HG03025 (cell line): ENCODE measurements at regions not wholly inside any gene's neighbourhood (a gene's known extent, or its start where the extent isn't known, plus 50 kb on each side); places are given as distances from the start of the nearest gene placed in this dataset.
"Not testable (repeated sequence)": the region's sequence is repeated elsewhere in the genome, so short reads cannot be mapped to it uniquely, and the experiment has no call there.

ENCODE experiments used
- ATAC-seq: cut with Tn5 transposase; IDR thresholded peaks from one replicate; pipeline ENCODE4 v1.9.1; 2021; ENCODE audit warnings: mild to moderate bottlenecking, moderate library complexity; ENCODE audit not compliant: unreplicated experiment, low FRiP score

DNA sequence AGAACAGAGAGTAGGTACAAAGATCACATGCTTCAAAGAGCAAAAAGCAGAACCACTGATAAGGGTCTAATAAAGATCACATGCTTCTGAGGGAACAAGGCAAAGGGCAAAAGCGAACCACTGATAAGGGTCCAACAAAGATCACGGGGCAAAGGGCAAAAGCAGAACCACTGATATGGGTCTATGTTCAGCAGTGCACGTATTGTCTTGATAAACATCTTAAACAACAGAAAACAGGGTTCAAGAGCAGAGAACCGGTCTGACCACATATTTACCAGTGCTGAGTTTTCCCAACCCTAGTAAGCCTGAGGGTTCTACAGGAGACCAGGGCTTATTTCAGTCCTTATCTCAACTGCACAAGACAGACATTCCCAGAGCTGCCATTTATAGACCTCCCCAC lies 362.7 kb upstream of the ATXN7L3B start:
- not testable (repeated sequence) for ATAC-seq

DNA sequence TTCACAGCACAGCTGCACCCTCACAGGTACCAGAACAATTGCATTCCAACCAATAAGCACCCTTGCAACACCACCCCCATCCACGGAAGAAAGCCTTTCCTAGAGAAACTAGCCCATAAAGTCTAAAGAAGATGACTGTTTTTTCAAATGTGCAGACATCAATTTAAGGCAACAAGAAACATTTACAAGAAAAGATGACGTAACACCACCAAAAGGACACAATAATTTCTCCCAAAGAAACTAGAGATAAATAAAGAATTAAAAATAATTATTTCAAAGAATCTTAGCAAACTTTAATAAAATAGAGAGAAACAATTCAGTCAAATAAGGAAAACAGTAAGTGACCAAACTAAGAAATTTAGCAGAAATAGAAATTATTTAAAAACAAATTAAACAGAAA lies 352.3 kb upstream of the ATXN7L3B start:
- ATAC-seq: no peak

DNA sequence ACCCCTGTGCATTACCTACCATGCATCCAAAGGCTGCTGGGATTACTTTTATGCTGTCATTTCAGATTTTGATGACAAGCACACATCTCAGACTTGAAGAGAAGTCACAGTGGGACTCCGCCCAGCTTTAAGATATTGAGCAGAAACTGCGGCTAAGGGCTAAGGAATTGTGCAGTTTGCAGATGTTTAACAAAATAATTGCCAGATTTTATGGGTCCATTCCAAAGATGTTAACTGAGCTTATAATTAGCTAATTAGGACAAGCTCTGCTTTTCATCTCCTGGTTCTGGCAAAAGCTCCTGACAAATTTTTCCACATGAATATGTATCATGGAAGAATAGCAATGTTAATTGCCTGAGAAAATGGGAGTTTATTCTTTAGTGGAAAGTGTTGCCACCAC lies 344.4 kb upstream of the ATXN7L3B start:
- no peak for ATAC-seq

DNA sequence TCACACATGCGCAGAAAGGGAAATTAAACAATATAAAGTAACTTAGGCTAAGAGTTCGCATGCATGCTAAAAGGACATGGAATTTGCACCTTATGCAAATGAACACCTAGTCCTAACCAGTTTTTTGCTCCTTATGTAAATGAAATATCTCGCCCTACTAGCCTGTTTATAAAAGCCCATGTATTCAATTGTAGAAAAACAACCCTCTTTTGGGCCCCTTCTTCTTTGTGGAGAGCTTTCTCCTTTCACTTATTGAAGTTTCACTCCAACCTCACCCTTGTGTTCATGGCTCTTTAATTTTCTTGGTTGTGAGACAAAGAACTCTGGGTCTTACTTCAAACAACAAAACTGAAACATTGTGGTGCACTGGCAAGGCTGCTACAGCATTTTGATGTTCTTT lies 333.4 kb upstream of the ATXN7L3B start:
- no peak for ATAC-seq

DNA sequence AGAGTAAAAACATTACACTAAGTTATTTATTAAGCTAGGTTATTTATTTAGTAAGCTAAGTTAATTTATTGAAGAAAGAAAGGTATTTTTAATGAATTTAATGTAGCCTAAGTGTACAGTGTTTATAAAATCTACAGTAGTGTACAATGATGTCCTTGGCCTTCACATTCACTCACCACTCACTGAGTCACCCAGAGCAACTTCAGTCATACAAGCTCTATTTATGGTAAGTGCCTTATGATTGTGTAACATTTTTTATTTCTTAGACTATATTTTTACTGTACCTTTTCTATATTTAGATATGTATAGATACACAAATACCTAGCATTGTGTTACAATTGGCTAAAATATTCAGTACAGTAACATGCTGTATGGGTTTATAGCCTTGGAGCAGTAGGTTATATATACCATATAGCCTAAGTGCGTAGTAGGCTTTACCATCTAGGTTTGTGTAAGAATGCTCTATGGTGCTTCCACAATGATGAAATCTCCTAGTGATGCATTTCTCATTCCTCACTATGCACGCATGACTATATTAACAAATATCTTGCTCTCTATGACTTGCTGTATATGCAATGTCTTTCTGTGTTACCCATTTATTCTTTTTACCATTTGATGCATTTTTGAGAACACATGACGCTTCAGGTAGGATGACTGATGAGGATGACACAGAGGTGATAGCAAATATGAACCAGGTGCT lies 309.6 kb upstream of the ATXN7L3B start:
- ATAC-seq: no peak

DNA sequence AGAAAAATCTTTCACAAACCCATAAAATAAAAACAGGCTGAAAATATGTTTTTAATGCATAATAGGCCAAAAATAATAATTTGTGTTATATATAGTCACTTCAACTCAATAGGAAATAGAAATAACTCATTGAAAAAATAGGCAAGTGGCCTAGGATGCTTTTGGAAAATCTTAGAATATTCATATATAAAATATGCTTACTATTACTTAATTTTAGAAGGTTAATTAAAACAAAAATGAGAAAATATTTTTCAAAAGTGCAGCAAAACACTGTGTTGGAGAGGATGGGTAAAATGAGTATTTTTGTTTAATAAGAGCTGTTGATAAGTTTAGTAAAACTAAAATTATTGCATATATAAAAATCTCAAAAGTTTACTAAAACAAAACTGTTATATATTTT lies 308.0 kb upstream of the ATXN7L3B start:
- no peak for ATAC-seq

DNA sequence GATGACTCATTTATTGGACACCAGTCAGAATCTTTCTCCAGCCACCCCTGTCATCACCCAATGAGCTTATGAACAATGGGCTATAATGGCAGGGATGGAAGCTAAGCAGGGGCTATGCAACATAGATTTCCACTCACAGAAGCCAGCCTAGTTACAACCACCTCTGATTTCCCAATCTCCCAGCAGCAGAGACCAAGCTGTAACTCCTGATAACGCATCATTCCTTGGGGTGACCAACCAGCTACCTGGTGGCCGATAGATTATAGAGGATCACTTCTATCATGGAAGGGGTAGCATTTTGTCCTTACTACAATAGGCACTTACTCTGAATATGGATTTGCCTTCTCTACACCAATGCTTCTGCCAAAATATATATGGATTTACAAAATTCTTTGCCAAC lies 302.3 kb upstream of the ATXN7L3B start:
- ATAC-seq: no peak

DNA sequence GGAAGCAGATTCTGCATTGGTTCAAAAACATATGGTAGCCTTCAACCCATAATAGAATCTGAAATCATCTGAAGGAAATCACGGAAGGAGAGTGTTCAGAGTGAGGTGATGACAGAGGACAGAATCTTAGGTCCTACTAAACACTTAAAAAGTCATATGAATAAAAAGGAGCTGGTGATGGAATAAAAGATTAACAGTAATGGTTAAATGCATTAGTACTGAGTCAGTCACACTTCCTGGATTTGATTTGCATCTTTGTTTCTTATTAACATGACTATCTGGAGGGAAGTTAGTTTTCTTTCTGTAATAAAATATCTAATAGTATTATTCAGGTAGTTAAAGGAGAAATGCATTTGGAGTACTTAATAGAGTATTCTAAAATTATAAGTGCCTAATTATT lies 296.3 kb upstream of the ATXN7L3B start:
- no peak for ATAC-seq

DNA sequence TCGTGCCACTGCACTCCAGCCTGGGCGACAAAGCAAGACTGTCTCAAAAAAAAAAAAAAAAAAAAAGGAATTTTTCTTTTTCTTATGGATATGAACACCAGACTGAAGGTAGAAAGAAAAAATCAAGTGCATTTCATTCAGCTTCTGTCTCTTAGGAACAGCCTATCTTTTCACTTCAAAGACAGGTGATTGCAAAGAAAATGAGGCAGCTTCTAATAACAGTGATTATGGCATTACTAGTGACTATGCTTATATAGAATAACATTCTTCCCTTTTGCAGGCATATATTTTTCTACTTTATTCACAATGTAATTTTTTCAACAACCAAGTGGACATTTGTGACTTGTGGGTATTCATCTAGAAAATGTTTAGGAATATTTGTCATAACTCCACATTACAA lies 295.5 kb upstream of the ATXN7L3B start:
- ATAC-seq: no peak

DNA sequence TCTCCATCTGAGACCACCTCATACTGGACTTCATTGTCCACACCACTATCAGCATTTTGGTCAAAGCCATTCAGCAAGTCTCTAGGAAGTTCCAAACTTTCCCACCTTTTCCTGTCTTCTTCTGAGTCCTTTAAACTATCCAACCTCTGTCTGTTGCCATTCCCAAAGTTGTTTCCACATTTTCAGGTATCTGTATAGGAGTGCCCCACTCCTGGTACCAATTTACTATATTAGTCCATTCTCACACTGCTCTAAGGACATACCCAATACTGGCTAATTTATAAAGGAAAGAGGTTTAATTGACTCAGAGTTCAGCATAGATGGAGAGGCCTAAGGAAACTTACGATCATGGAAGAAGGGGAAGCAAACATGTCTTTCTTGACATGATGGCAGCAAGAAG lies 292.2 kb upstream of the ATXN7L3B start:
- ATAC-seq: no peak

DNA sequence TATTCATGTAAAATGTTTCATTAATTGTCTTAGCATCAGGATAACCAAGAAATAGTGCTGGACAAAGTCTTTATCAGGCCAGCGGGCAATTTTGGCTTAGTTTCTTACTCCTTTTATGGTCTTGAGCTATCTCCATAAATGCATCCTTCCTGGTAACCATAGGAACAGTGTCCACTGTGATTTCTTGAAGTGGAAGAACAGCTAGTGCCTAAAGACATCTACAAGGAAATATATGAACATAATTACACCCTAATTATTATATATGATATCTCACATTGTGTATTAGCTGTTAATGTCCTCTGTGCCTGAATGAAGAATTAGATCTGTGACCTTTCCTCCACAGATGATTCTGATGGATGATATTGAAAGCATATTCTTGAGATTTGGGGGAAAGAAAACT lies 286.7 kb upstream of the ATXN7L3B start:
- ATAC-seq: no peak

DNA sequence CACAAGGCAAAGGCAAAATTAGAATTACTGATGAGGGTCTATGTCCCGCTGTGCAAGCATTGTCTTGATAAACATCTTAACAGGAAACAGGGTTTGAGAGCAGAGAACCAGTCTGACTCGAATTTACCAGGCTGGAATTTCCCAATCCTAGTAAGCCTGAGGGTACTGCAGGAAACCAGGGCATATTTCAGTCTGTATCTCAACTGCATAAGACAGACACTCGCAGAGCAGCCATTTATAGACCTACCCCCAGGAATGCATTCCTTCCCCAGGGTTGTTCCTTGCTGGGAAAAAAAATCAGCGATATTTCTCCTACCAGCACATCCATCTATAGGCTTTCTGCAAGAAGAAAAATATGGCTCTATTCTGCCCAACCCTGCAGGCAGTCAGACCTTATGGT lies 283.8 kb upstream of the ATXN7L3B start:
- not testable (repeated sequence) for ATAC-seq

DNA sequence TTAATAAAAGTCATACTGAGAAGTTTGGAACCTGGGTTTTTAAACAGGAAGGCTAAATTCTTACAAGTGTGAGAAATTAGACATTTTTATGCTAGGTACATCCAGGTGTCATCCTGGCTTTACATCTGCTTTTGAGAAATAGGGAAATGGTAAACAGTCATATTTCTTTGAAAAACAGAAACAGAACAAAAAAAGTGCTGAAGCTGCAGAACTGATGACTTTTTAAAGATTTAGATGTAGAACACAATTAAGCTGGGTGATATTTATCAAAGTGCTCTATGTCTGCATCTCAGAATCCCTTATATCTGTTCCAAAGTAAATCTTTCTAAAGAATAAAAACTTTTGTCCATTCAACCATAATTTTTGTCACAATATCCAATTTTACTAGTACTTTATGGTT lies 282.9 kb upstream of the ATXN7L3B start:
- ATAC-seq: no peak

DNA sequence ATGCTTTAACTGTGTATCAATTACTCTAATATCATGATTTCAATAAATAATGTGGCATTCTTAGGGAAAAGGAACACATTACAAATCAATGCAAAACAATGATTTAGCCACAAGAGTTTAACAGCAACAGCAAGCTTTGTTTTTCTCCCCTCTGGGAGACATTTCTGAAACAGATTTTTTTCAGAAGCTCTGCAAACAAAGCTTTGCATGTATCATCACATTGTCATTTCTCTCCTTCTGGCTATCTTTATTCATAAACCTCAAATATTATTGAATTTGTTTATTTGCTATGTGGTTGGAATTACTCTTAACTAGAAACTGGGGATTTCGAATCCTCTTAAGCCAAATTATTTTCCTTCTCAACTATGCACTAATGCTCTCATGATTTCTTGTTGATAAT lies 278.4 kb upstream of the ATXN7L3B start:
- no peak for ATAC-seq

DNA sequence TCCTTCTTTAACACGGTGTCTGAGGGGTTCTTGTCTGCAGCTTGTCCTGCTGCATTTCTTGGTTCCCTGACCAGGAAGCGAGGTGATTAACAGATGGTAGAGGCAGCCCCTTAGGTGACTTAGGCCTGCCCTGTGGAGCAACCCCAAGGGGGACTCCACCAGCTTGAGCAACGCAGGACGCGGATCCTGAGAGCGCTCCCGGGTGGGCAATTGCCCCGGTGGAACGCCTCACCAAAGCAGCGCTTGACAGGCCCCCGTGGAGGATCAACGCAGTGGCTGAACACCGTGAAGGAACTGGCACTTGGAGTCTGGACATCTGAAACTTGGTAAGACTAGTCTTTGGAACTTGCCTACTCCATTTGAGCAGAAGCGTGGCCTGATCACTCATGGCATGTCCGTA lies 272.9 kb upstream of the ATXN7L3B start:
- no peak for ATAC-seq

DNA sequence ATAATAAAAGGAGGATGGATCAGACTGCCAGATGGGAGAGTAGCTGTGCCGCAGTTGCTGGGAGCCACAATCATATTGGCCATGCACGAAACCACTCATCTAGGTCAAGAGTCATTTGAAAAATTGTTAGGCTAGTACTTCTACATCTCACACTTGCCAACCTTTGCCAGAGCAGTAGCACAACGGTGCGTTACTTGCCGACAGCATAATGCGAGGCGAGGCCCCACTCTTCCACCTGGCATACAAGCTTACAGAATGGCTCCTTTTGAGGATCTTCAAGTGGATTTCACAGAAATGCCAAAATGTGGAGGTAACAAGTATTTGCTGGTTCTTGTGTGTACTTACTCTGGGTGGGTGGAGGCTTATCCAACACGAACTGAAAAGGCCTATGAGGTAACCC lies 268.3 kb upstream of the ATXN7L3B start:
- not testable (repeated sequence) for ATAC-seq

DNA sequence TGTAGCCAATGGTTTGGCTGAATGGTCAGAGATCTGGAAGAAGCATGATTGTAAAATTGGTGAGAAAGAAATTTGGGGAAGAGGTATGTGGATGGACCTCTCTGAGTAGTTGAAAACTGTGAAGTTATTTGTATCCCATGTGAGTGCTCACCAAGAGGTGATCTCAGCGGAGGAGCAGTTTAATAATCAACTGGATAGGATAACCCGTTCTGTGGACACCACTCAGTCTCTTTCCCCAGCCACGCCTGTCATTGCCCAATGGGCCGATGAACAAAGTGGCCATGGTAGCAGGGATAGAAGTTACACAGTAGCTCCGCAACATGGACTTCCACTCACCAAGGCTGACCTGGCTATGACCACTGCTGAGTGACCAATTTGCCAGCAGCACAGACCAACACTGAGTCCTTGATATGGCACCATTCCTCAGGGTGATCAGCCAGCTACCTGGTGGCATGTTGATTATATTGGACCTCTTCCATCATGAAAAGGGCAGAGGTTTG lies 257.4 kb upstream of the ATXN7L3B start:
- ATAC-seq: no peak

DNA sequence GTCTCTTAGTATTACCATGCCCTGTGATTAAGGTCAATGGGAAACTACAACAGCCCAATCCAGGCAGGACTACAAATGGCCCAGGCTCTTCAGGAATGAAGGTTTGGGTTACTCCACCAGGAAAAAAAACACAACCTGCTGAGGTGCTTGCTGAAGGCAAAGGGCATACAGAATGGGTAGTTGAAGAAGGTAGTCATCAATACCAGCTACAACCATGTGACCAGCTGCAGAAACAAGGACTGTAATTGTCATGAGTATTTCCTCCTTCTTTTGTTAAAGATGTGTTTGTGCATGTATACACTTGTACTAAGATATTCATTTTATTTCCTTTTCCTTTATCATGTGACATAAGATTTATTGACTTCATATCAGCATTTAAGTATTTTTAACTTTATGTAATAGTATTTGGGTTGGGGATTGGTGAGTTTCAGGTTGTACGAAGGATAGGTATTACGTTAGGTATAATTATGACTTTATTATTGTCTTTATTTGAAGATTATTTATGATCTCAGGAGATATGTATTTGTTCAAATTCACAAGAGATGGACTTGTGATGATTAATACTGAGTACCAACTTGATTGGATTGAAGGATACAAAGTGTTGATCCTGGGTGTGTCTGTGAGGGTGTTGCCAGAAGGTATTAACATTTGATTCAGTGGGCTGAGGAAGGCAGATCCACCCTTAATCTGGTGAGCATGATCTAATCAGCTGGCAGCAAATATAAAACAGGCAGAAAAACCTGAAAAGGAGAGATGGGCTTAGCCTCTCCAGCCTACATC lies 256.0 kb upstream of the ATXN7L3B start:
- not testable (repeated sequence) for ATAC-seq

DNA sequence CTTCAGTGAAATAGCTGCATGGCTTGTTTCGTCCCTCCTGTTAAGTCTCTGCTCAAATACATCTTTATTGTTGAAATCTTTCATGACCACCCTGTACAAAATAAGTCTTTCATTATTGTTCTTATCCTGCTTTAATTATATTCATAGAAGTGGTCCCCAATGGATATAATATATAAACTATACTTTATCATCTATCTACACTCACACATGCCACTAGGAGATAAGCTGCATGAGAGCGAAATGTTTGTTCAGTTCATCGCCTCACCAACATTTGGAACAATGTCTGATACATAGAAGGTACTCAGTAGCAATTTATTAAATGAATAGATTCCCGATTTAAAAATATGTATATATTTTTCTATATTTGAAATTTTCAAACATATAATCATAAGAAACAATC lies 254.0 kb upstream of the ATXN7L3B start:
- no peak for ATAC-seq

DNA sequence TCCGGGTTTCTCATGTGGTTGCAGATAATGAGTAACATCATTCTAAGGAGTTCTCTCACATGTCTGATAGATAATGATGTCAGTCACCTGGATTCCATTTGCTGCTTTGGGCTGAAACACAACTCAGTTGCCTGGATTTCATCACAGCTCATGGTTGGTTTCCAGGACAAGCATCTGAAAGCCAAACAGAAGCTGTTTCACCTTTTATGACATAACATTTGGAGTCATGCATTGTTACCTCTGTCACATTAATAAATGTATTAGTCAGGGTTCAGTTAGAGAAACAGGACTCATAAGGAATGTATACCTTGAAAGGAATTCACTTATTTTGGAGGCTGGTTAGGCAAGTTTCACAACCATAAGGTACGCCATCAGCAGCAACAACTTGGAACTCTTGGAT lies 251.9 kb upstream of the ATXN7L3B start:
- ATAC-seq: no peak

DNA sequence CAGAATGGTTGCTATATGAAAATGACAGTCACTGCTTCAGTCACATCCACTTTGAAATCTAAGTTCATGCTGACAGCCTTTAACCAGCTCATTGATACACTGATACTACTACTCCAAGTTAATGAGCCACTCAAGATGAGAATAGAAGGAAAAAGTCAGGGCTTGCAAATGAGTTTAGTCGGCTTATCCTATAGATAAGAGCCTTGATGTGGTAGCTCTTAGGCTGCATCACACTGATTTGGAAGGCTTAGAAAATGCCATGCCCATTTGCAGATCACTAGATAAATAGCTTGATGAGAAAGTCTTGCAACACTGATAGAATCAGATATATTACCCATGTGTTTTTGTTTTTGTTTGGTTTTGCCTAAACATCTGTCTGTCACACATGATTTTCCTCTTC lies 251.4 kb upstream of the ATXN7L3B start:
- ATAC-seq: no peak
